WTC11 (cell line): ENCODE measurements at regions not wholly inside any gene's neighbourhood (a gene's known extent, or its start where the extent isn't known, plus 50 kb on each side); places are given as distances from the start of the nearest gene placed in this dataset.

Source experiments
- ATAC-seq: fragments of 200-7000 bp; cut with Tn5 transposase; 2 replicates; pipeline ENCODE4 v1.10.0; 2021; ENCODE audit warnings: mild to moderate bottlenecking, moderate library complexity
- CTCF ChIA-PET: fragments of 300-600 bp; sonication (Branson Sonifier 250); formaldehyde crosslinking; loops from one replicate; lab custom pipeline; 2021; ENCODE audit warnings: antibody characterized with exemption; lab: Charles Lee
- POLR2A ChIA-PET: fragments of 350-600 bp; sonication (Branson Sonifier 250); formaldehyde crosslinking; loops from one replicate; lab custom pipeline; 2021; ENCODE audit warnings: antibody characterized with exemption; lab: Charles Lee
- DNase-seq: peaks from one replicate; pipeline ENCODE4 v3.0.0; 2021; ENCODE audit warnings: low spot score
- H3K27ac Mint-ChIP-seq: 2 replicates; pipeline ENCODE4 v1.8.0; 2021; ENCODE audit warnings: mixed read lengths
- H3K27me3 Mint-ChIP-seq: 2 replicates; pipeline ENCODE4 v1.8.0; 2021; ENCODE audit warnings: low read depth, mild to moderate bottlenecking, moderate library complexity, mixed read lengths
- H3K36me3 Mint-ChIP-seq: 2 replicates; pipeline ENCODE4 v1.8.0; 2021; ENCODE audit warnings: mixed read lengths
- H3K4me1 Mint-ChIP-seq: 2 replicates; pipeline ENCODE4 v1.8.0; 2022; ENCODE audit warnings: mixed read lengths
- H3K4me3 Mint-ChIP-seq: 2 replicates; pipeline ENCODE4 v1.8.0; 2021; ENCODE audit warnings: mild to moderate bottlenecking, moderate library complexity, mixed read lengths
- H3K9me3 Mint-ChIP-seq: 2 replicates; pipeline ENCODE4 v1.8.0; 2021; ENCODE audit warnings: mixed read lengths
- ETV6 ChIP-seq: sonication (generic); formaldehyde crosslinking; IDR thresholded peaks from 2 replicates; pipeline ENCODE4 v1.8.1; 2022; ENCODE audit warnings: mild to moderate bottlenecking, missing genetic modification reagents
- FOXP1 ChIP-seq: sonication (generic); formaldehyde crosslinking; IDR thresholded peaks from 2 replicates; pipeline ENCODE4 v1.8.0; 2022; ENCODE audit warnings: missing genetic modification reagents, mild to moderate bottlenecking, moderate library complexity, borderline replicate concordance
- GABPB1 ChIP-seq: sonication (generic); formaldehyde crosslinking; IDR thresholded peaks from 2 replicates; pipeline ENCODE4 v1.8.1; 2023; ENCODE audit warnings: mild to moderate bottlenecking, missing genetic modification reagents
- GTF2I ChIP-seq: fragments of 250-450 bp; sonication (Bioruptor Pico); conservative IDR thresholded peaks from 2 replicates; pipeline ENCODE4 v1.4.0; 2021; ENCODE audit warnings: mild to moderate bottlenecking
- IRF2 ChIP-seq: sonication (generic); formaldehyde crosslinking; IDR thresholded peaks from 2 replicates; pipeline ENCODE4 v1.8.0; 2022; ENCODE audit warnings: low read depth, missing genetic modification reagents, borderline replicate concordance
- NFATC4 ChIP-seq: fragments of 250-450 bp; sonication (Bioruptor Pico); IDR thresholded peaks from 2 replicates; pipeline ENCODE4 v1.9.0; 2021; ENCODE audit warnings: mild to moderate bottlenecking
- NFE2L1 ChIP-seq: sonication (generic); formaldehyde crosslinking; IDR thresholded peaks from 2 replicates; pipeline ENCODE4 v1.8.1; 2023; ENCODE audit warnings: missing genetic modification reagents
- NFYB ChIP-seq: sonication (generic); formaldehyde crosslinking; conservative IDR thresholded peaks from 2 replicates; pipeline ENCODE4 v1.8.0; 2022; ENCODE audit warnings: low read depth, missing genetic modification reagents
- NR1H2 ChIP-seq: sonication (generic); formaldehyde crosslinking; IDR thresholded peaks from 2 replicates; pipeline ENCODE4 v1.9.0; 2021; ENCODE audit warnings: mild to moderate bottlenecking, moderate library complexity, missing genetic modification reagents
- SMAD4 ChIP-seq: sonication (generic); formaldehyde crosslinking; IDR thresholded peaks from 2 replicates; pipeline ENCODE4 v1.8.0; 2022; ENCODE audit warnings: mild to moderate bottlenecking, missing genetic modification reagents
- TEAD1 ChIP-seq: sonication (generic); formaldehyde crosslinking; IDR thresholded peaks from 2 replicates; pipeline ENCODE4 v1.8.0; 2022; ENCODE audit warnings: mild to moderate bottlenecking, missing genetic modification reagents
- ZNF232 ChIP-seq: sonication (generic); formaldehyde crosslinking; IDR thresholded peaks from 2 replicates; pipeline ENCODE4 v1.8.0; 2022; ENCODE audit warnings: mild to moderate bottlenecking, missing genetic modification reagents
- TF ChIP-seq, protein P1 (sequence below): sonication (generic); formaldehyde crosslinking; IDR thresholded peaks from 2 replicates; pipeline ENCODE4 v1.8.0; 2022; ENCODE audit warnings: mild to moderate bottlenecking, missing genetic modification reagents
- TF ChIP-seq, protein P2 (sequence below): sonication (generic); formaldehyde crosslinking; IDR thresholded peaks from 2 replicates; pipeline ENCODE4 v1.8.1; 2022; ENCODE audit warnings: low read depth, missing genetic modification reagents, borderline replicate concordance
- TF ChIP-seq, protein P3 (sequence below): fragments of 250-450 bp; sonication (Bioruptor Pico); IDR thresholded peaks from 2 replicates; pipeline ENCODE4 v2.1.2; 2022; ENCODE audit warnings: mild to moderate bottlenecking, moderate library complexity
- TF ChIP-seq, protein P4 (sequence below): sonication (generic); formaldehyde crosslinking; conservative IDR thresholded peaks from 2 replicates; pipeline ENCODE4 v1.8.1; 2022; ENCODE audit warnings: mild to moderate bottlenecking, missing genetic modification reagents
- TF ChIP-seq, protein P5 (sequence below): sonication (generic); formaldehyde crosslinking; IDR thresholded peaks from 2 replicates; pipeline ENCODE4 v1.8.0; 2022; ENCODE audit warnings: mild to moderate bottlenecking, missing genetic modification reagents
- TF ChIP-seq, protein P6 (sequence below): fragments of 250-450 bp; sonication (Bioruptor Pico); conservative IDR thresholded peaks from 2 replicates; pipeline ENCODE4 v1.9.0; 2021; ENCODE audit warnings: mild to moderate bottlenecking
- TF ChIP-seq, protein P7 (sequence below): sonication (generic); formaldehyde crosslinking; IDR thresholded peaks from 2 replicates; pipeline ENCODE4 v1.8.1; 2022; ENCODE audit warnings: missing genetic modification reagents, borderline replicate concordance
- TF ChIP-seq, protein P8 (sequence below): sonication (generic); formaldehyde crosslinking; IDR thresholded peaks from 2 replicates; pipeline ENCODE4 v1.8.1; 2022; ENCODE audit warnings: mild to moderate bottlenecking, missing genetic modification reagents, moderate library complexity, borderline replicate concordance
- TF ChIP-seq, protein P9 (sequence below): sonication (generic); formaldehyde crosslinking; IDR thresholded peaks from 2 replicates; pipeline ENCODE4 v1.8.1; 2023; ENCODE audit warnings: mild to moderate bottlenecking, missing genetic modification reagents

DNA sequence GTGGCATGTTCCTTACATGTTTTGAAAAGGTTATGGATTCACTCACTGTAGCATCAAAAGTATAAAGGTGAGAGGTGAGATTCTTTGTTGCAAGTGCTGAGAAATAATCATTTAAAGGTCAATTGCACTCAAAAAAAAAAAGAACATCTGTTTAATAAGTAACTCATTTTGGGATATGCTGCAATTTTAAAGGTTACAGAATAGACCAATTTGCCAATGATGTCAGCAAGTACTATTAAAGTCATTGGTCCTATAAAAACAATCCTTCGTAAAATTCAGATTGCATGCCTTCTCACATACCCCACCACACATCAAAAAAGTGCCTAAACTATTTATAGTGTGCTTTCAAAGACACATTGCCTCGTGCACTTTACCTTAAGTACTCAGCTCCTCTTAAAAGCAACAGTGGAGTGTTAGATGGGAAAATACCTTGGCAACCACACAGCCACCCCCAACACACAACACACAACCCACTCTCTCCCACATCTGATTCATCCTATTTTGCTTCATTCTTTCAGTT is 218.2 kb upstream of the ADGRL2 start:
- DNase-seq: no peak
- TF ChIP-seq GABPB1 (CRISPR knock-in tag) (no peak), ZNF232 (no peak), NFATC4 (CRISPR knock-in tag) (no peak), SMAD4 (CRISPR knock-in tag) (no peak), IRF2 (CRISPR knock-in tag) (no peak), ETV6 (no peak), NFE2L1 (CRISPR knock-in tag) (no peak)
- TF ChIP-seq, protein P1, sequence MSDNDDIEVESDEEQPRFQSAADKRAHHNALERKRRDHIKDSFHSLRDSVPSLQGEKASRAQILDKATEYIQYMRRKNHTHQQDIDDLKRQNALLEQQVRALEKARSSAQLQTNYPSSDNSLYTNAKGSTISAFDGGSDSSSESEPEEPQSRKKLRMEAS (CRISPR knock-in tag): no peak
- TF ChIP-seq, protein P2, sequence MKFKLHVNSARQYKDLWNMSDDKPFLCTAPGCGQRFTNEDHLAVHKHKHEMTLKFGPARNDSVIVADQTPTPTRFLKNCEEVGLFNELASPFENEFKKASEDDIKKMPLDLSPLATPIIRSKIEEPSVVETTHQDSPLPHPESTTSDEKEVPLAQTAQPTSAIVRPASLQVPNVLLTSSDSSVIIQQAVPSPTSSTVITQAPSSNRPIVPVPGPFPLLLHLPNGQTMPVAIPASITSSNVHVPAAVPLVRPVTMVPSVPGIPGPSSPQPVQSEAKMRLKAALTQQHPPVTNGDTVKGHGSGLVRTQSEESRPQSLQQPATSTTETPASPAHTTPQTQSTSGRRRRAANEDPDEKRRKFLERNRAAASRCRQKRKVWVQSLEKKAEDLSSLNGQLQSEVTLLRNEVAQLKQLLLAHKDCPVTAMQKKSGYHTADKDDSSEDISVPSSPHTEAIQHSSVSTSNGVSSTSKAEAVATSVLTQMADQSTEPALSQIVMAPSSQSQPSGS (CRISPR knock-in tag): no peak
- TF ChIP-seq, protein P3, sequence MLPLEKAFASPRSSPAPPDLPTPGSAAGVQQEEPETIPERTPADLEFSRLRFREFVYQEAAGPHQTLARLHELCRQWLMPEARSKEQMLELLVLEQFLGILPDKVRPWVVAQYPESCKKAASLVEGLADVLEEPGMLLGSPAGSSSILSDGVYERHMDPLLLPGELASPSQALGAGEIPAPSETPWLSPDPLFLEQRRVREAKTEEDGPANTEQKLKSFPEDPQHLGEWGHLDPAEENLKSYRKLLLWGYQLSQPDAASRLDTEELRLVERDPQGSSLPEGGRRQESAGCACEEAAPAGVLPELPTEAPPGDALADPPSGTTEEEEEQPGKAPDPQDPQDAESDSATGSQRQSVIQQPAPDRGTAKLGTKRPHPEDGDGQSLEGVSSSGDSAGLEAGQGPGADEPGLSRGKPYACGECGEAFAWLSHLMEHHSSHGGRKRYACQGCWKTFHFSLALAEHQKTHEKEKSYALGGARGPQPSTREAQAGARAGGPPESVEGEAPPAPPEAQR: no peak
- TF ChIP-seq, protein P4, sequence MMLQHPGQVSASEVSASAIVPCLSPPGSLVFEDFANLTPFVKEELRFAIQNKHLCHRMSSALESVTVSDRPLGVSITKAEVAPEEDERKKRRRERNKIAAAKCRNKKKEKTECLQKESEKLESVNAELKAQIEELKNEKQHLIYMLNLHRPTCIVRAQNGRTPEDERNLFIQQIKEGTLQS: no peak
- H3K9me3 Mint-ChIP-seq: no peaks in the 10 kb centered on the region
- no peak overlapping the region for H3K4me3 Mint-ChIP-seq
- H3K27me3 Mint-ChIP-seq: no peaks in the 10 kb centered on the region
- ChIA-PET POLR2A (no interaction called here), CTCF (no interaction called here)
- peaks cover 22% of the 10 kb centered on the region for H3K4me1 Mint-ChIP-seq
- no peak overlapping the region for H3K27ac Mint-ChIP-seq
- no peak for ATAC-seq
- H3K36me3 Mint-ChIP-seq: no peaks in the 10 kb centered on the region

DNA sequence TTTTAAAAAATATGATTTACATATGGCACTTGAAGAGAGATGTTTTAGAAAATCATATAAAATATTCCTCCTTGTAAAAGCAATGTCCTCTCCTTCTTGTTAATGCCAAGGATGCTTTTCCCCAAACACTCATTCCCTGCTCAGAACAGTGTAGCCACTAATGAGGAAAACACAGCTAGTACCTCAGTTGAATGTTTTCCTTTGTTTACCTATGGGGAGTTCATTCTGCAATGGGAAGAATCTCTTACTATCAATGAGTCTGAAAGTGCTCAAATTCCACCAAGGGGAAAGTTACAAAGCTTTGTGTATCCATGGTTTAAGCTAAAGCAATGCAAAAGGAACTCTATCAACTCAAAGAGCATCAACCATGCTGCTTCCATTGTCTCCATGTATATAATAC is 221.9 kb upstream of the ADGRL2 start:
- Mint-ChIP-seq H3K9me3 (no peaks in the 10 kb centered on the region), H3K27me3 (no peaks in the 10 kb centered on the region), H3K4me3 (no peak overlapping the region), H3K36me3 (no peaks in the 10 kb centered on the region), H3K27ac (0 out of 2 replicates have a peak overlapping the region, but pooled peaks have one; percentile 8), H3K4me1 (peaks cover 38% of the 10 kb centered on the region)
- POLR2A ChIA-PET: no interaction called here
- no peak for TF ChIP-seq FOXP1
- TF ChIP-seq, protein P5, sequence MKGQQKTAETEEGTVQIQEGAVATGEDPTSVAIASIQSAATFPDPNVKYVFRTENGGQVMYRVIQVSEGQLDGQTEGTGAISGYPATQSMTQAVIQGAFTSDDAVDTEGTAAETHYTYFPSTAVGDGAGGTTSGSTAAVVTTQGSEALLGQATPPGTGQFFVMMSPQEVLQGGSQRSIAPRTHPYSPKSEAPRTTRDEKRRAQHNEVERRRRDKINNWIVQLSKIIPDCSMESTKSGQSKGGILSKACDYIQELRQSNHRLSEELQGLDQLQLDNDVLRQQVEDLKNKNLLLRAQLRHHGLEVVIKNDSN: no peak
- no peak for TF ChIP-seq NFE2L1 (CRISPR knock-in tag)
- no peak for TF ChIP-seq GABPB1 (CRISPR knock-in tag)
- TF ChIP-seq TEAD1 (CRISPR knock-in tag): no peak
- ATAC-seq (peak; percentile 60), DNase-seq (no peak)
- CTCF ChIA-PET: no interaction called here

DNA sequence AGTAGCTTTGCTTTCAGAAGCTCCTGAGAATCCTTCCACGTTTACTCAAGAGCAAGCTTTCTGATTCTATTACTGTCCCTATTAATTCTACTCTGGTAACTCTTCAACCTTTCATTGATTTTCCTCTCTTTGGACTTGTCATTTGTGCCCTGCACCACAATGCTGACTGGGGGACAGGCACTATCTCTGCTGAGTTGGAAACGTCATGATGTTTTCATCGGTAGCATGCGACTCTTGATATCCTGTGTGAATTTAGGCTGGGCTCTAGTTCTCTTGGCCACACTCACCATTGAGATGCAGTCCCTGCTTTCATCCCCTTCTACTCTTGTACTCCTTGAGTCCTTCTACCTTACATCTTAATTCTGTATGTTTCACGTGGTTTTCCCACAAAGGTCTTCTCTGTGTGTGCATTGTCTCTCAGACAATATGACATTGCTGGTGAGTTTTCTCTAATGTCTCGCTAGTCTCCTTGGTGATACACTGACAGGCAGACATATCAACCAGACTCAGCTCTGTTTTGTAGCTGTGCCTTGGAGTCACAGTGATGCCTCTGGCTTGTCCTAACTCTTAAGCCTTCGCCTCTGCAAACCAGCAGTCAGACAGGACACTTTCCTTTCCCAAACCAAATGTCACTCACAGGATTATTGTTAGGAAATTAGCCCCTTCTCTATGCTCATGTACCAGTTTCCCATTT is 223.6 kb upstream of the ADGRL2 start:
- H3K36me3 Mint-ChIP-seq: no peaks in the 10 kb centered on the region
- H3K27me3 Mint-ChIP-seq: no peaks in the 10 kb centered on the region
- CTCF ChIA-PET: no interaction called here
- no peak for ATAC-seq
- peaks cover 46% of the 10 kb centered on the region for H3K4me1 Mint-ChIP-seq
- no peak for DNase-seq
- POLR2A ChIA-PET: interaction anchor here (0.9 kb wide), 1 partner anchor 322 kb away, joined by 3 read pairs; no protein-coding TSS in a partner anchor
- H3K4me3 Mint-ChIP-seq: no peak overlapping the region
- H3K27ac Mint-ChIP-seq: peak overlapping the region; percentile 15; the same call in 1 of the 2 replicates
- H3K9me3 Mint-ChIP-seq: no peaks in the 10 kb centered on the region
- TF ChIP-seq, protein P6, sequence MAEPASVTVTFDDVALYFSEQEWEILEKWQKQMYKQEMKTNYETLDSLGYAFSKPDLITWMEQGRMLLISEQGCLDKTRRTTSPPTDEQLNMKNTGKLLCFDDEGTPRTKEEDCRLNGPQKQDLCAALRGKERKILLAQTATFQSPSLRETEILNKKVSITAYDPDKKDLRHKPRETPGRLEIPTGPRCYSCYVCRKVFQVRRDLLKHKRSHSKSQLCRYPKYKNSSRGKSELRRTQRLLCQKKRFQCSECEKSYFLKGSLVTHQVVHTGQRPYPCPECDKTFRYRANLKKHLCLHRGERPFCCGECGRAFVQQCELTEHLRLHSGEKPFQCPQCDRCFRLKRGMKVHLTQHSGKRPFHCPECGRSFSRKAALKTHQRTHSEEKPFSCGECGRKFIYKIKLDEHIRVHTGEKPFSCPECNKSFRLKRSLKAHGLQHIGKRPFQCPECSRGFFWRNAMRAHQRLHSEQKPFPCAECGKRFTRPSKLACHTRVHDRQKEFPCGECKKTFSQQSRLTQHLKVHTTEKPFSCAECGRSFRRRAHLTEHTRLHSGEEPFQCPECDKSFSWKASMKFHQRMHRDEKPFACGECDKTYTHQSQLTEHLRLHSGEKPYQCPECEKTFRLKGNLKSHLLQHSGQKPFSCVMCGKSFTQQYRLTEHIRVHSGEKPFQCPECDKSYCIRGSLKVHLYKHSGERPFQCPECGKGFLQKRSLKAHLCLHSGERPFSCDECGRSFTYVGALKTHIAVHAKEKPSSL: no peak
- TF ChIP-seq NR1H2: no peak
- TF ChIP-seq, protein P7, sequence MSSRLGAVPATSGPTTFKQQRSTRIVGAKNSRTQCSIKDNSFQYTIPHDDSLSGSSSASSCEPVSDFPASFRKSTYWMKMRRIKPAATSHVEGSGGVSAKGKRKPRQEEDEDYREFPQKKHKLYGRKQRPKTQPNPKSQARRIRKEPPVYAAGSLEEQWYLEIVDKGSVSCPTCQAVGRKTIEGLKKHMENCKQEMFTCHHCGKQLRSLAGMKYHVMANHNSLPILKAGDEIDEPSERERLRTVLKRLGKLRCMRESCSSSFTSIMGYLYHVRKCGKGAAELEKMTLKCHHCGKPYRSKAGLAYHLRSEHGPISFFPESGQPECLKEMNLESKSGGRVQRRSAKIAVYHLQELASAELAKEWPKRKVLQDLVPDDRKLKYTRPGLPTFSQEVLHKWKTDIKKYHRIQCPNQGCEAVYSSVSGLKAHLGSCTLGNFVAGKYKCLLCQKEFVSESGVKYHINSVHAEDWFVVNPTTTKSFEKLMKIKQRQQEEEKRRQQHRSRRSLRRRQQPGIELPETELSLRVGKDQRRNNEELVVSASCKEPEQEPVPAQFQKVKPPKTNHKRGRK (CRISPR knock-in tag): no peak
- TF ChIP-seq NFYB: no peak
- no peak for TF ChIP-seq GTF2I (CRISPR knock-in tag)
- TF ChIP-seq, protein P8, sequence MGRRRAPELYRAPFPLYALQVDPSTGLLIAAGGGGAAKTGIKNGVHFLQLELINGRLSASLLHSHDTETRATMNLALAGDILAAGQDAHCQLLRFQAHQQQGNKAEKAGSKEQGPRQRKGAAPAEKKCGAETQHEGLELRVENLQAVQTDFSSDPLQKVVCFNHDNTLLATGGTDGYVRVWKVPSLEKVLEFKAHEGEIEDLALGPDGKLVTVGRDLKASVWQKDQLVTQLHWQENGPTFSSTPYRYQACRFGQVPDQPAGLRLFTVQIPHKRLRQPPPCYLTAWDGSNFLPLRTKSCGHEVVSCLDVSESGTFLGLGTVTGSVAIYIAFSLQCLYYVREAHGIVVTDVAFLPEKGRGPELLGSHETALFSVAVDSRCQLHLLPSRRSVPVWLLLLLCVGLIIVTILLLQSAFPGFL (CRISPR knock-in tag): no peak
- TF ChIP-seq, protein P9, sequence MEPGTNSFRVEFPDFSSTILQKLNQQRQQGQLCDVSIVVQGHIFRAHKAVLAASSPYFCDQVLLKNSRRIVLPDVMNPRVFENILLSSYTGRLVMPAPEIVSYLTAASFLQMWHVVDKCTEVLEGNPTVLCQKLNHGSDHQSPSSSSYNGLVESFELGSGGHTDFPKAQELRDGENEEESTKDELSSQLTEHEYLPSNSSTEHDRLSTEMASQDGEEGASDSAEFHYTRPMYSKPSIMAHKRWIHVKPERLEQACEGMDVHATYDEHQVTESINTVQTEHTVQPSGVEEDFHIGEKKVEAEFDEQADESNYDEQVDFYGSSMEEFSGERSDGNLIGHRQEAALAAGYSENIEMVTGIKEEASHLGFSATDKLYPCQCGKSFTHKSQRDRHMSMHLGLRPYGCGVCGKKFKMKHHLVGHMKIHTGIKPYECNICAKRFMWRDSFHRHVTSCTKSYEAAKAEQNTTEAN (CRISPR knock-in tag): no peak
